HG03354 (cell line): ENCODE measurements at regions not wholly inside any gene's neighbourhood (a gene's known extent, or its start where the extent isn't known, plus 50 kb on each side); places are given as distances from the start of the nearest gene placed in this dataset.

Experiments
- ATAC-seq: cut with Tn5 transposase; IDR thresholded peaks from one replicate; pipeline ENCODE4 v1.9.1; 2021; ENCODE audit warnings: mild to moderate bottlenecking; ENCODE audit not compliant: unreplicated experiment, poor library complexity, severe bottlenecking

- no peak for ATAC-seq
These were observed 132.3 kb downstream of the TINAG start for GRCh38 chr6:54440549-54440948.

- no peak for ATAC-seq
These were observed 132.8 kb downstream of the TINAG start for GRCh38 chr6:54441020-54441419.

GRCh38 chr6:54441687-54442248 lies 133.5 kb downstream of the TINAG start:
- ATAC-seq, result no peak

GRCh38 chr6:54445207-54445606 lies 137.0 kb downstream of the TINAG start:
- no peak for ATAC-seq

DNA sequence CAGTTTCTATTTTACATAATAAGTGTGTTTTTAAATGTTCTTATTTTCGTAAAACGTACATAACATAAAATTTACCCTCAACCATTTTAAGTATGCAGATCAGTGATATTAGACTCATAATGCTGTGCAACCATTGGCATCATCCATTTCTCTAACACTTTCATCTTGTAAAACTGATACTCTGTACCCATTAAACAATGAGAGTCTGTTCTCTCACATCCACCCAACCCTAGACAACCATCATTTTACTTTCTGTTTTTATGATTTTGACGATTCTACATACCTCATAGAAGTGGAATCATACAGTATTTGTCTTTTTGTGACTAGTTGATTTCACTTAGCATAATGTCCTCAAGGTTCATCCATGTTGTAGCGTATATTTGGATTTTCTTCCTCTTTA lies 140.4 kb downstream of the TINAG start:
- ATAC-seq, result no peak

GRCh38 chr6:54451516-54451915 lies 143.3 kb downstream of the TINAG start:
- no peak for ATAC-seq

GRCh38 chr6:54463354-54464024 lies 155.2 kb downstream of the TINAG start:
- ATAC-seq, result no peak

GRCh38 chr6:54465649-54466300 lies 157.5 kb downstream of the TINAG start:
- ATAC-seq, result no peak

DNA sequence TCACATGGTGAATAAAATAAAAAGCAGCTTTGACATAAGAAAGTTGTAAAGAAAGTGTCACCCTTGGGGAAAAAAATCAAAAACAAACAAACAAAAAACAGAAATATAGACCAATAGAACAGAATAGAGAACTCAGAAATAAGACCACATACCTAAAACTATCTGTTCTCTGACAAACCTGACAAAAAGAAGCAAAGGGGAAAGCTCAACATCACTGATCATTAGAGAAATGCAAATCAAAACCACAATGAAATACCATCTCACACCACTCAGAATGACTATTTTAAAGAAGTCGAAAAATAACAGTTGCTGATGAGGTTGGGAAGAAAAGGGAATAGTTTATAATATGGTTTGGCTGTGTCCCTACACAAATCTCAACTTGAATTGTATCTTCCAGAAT lies 159.1 kb downstream of the TINAG start:
- ATAC-seq, result no peak

DNA sequence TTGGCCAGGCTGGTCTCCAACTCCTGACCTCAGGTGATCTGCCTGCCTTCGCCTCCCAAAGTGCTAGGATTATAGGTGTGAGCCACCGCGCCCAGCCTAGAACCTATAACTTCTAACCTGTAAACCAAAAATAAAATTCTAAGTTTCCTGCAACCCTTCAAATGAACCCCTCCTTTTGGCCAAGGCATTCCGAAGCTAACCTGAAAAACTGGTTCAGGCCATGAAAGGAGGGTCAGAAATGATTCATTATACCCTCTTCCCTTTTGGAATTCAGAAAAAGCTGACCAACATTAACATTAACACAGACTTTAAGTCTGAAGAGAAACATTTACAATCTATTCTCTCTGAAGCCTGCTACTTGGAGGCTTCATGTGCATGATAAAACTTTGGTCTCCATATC lies 165.1 kb downstream of the TINAG start:
- ATAC-seq, result no peak

DNA sequence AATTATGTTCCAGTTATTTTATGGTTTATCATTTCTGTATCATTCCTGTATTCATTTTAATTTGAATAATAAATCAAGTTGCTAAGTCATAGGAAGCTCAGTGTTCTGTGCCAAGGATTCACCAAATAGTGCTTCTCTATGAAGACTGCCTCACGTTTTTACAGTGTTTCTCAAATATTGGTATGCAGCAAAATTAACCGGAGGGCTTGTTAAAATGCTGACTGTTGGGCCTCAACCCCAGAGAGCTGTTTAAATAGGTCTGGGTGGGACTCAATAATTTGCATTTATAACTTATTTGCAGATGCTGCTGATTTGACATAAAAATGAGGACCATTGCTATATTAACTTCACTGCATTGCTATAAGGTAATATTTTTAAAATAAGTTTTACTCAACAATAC lies 166.7 kb downstream of the TINAG start:
- no peak for ATAC-seq

- no peak for ATAC-seq
These were observed 172.8 kb downstream of the TINAG start for GRCh38 chr6:54481091-54481490.

GRCh38 chr6:54491431-54491830 lies 183.2 kb downstream of the TINAG start:
- ATAC-seq, result no peak

- no peak for ATAC-seq
These were observed 184.9 kb downstream of the TINAG start for GRCh38 chr6:54493138-54493537.

DNA sequence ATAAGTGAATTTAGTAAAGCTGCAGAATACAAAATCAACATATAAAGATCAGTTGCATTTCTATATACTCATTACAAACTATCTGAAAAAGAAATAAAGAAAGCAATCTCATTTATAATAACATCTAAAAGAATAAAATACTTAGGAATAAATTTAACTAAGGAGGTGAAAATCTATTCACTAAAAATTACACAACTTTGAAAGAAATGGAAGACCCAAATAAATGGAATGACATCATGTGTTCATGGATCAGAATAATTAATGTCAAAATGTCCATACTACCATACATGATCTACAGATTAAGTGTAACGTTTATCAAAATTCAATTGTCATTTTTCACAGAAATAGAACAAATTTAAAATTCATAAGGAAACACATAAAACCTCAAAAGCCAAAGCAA lies 194.9 kb downstream of the TINAG start:
- no peak for ATAC-seq

DNA sequence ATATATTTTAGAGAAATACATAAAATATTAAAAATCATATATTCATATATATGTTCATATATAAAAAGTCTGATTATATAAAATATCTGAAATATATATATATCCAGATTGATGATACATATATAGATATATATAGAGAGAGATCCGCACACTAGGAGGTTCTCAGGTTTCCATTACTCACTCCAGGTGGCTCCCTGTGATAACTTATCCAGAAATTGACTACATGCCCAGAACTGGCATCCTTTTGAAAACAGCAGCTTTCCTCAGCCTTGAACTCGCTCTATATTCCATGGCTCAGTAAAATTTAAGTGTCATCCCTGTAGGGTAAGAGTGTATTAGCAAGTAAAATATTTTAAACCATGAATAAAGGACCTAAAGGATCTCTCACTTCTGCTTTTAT lies 206.8 kb downstream of the TINAG start:
- no peak for ATAC-seq

DNA sequence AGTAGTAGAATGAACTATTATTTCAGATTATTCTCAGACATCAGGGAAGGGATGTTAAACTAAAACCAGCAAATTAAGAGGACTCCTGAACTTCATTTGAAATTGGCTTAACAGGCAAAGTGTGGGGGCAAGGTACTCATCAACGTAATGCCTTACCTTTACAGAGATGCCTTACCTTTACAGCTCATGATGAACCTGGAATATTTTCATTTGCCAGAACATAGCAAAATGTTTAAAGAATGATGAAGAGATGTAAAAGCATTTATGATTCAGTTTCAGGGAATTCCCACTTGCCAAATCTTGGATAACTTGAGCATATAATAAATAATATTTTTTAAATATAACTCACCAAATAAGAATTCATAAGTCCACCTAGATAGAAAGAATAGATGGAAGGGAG lies 207.5 kb downstream of the TINAG start:
- ATAC-seq, result no peak

GRCh38 chr6:54516321-54516720 lies 208.1 kb downstream of the TINAG start:
- ATAC-seq, result no peak

GRCh38 chr6:54519161-54519560 lies 210.9 kb downstream of the TINAG start:
- ATAC-seq, result no peak

DNA sequence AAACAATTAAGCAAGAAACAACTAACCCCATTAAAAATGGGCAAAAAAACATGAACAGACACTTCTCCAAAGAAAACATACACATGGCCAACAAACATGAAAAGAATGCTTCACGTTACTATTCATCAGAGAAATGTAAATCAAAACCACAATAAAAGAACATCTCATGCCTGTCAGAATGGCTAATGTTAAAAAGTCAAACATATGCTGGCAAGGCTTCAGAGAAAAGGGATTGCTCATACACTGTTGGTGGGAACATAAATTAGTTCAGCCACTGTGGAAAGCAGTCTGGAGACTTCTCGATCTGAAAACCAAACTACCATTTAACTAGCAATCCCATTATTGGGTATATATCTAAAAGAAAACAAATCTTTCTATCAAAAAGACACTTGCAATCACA lies 217.5 kb downstream of the TINAG start:
- ATAC-seq, result no peak

GRCh38 chr6:54533567-54533966 lies 225.3 kb downstream of the TINAG start:
- ATAC-seq, result no peak
